Keratinocyte (primary cell): ENCODE measurements at regions not wholly inside any gene's neighbourhood (a gene's known extent, or its start where the extent isn't known, plus 50 kb on each side); places are given as distances from the start of the nearest gene placed in this dataset.

Source experiments
- DNase-seq: peaks from one replicate; pipeline ENCODE4 v3.0.0-alpha.2; 2011; ENCODE audit warnings: low read depth, missing footprints, low spot score
- FAIRE-seq: peaks from 2 replicates; lab custom pipeline; 2011; peaks lifted over from hg19 to GRCh38; lab: Jason Lieb, UNC
- H2AFZ ChIP-seq: 2 replicates; pipeline ENCODE4 v1.6.0; 2012; ENCODE audit warnings: low read length, control low read depth, inconsistent platforms; ENCODE audit not compliant: control insufficient read depth
- H3K27ac ChIP-seq: 2 replicates; pipeline ENCODE4 v1.5.1; 2011; ENCODE audit warnings: low read length; ENCODE audit not compliant: control insufficient read depth, insufficient read depth
- H3K27me3 ChIP-seq: 3 replicates; pipeline ENCODE4 v1.6.0; 2011; ENCODE audit warnings: low read length; ENCODE audit not compliant: control insufficient read depth, insufficient read depth; ENCODE audit errors: extremely low read depth
- H3K36me3 ChIP-seq, 2 experiments: 2 replicates in 1 of 2; 3 replicates in 1 of 2; pipeline ENCODE4 v1.5.1; 2011; ENCODE audit warnings: low read length in 2 of 2, mild to moderate bottlenecking in 1 of 2; ENCODE audit not compliant: control insufficient read depth in 2 of 2, insufficient read depth in 2 of 2; ENCODE audit errors: extremely low read depth in 1 of 2
- H3K4me1 ChIP-seq: 3 replicates; pipeline ENCODE4 v1.5.1; 2011; ENCODE audit warnings: low read length; ENCODE audit not compliant: control insufficient read depth, insufficient read depth; ENCODE audit errors: extremely low read depth
- H3K4me2 ChIP-seq: 3 replicates; pipeline ENCODE4 v1.6.0; 2011; ENCODE audit warnings: low read depth, low read length; ENCODE audit not compliant: control insufficient read depth, insufficient read depth; ENCODE audit errors: extremely low read depth
- H3K4me3 ChIP-seq, 3 experiments: fragments of 200-600 bp in 1 of 3; sonication (generic) in 1 of 3; 2 replicates in 2 of 3; 3 replicates in 1 of 3; pipeline ENCODE4 v1.5.1; 2011 to 2016; ENCODE audit warnings: low read length in 3 of 3, mild to moderate bottlenecking in 3 of 3, control low read depth in 2 of 3, inconsistent platforms in 1 of 3, low read depth in 1 of 3, mixed read lengths in 1 of 3, mixed run types in 1 of 3, moderate library complexity in 1 of 3; ENCODE audit not compliant: control insufficient read depth in 2 of 3, insufficient read depth in 2 of 3; ENCODE audit errors: extremely low read depth in 1 of 3
- H3K79me2 ChIP-seq: 2 replicates; pipeline ENCODE4 v1.6.0; 2012; ENCODE audit warnings: low read length; ENCODE audit not compliant: control insufficient read depth, insufficient read depth
- H3K9ac ChIP-seq: 3 replicates; pipeline ENCODE4 v1.6.0; 2011; ENCODE audit warnings: low read length; ENCODE audit not compliant: control insufficient read depth, insufficient read depth; ENCODE audit errors: extremely low read depth
- H3K9me1 ChIP-seq: 3 replicates; pipeline ENCODE4 v1.6.0; 2011; ENCODE audit warnings: low read length; ENCODE audit not compliant: control insufficient read depth, insufficient read depth; ENCODE audit errors: extremely low read depth
- H3K9me3 ChIP-seq: 2 replicates; pipeline ENCODE4 v1.5.1; 2012; ENCODE audit warnings: low read depth, low read length; ENCODE audit not compliant: control insufficient read depth
- H4K20me1 ChIP-seq: 3 replicates; pipeline ENCODE4 v1.6.0; 2011; ENCODE audit warnings: low read length; ENCODE audit not compliant: control insufficient read depth, insufficient read depth; ENCODE audit errors: extremely low read depth
- CTCF ChIP-seq, 3 experiments: IDR thresholded peaks in 1 of 3; conservative IDR thresholded peaks in 1 of 3; optimal IDR thresholded peaks in 1 of 3; 2 replicates in 2 of 3; 3 replicates in 1 of 3; pipeline versions ENCODE3 to v1.5.1; 2011; ENCODE audit warnings: low read length in 3 of 3, mild to moderate bottlenecking in 3 of 3, moderate library complexity in 2 of 3, control low read depth in 1 of 3, inconsistent platforms in 1 of 3; ENCODE audit not compliant: insufficient read depth in 2 of 3; ENCODE audit errors: extremely low read depth in 1 of 3
- EZH2 ChIP-seq: IDR thresholded peaks from one replicate; pipeline ENCODE4 v1.6.1; 2012; ENCODE audit warnings: inconsistent platforms, mild to moderate bottlenecking, low read length, moderate library complexity
- dilution Hi-C: fragments of 300-500 bp; cut with MboI; formaldehyde crosslinking; loops from one replicate; pipeline ENCODE4 v1.7.0; 2020; ENCODE audit warnings: low sequenced_read_pairs; ENCODE audit not compliant: extremely low pct_ligation_motif_present

- H3K79me2 ChIP-seq: no peaks in the 10 kb centered on the region
- no peak overlapping the region for H3K27ac ChIP-seq
- dilution Hi-C loops: no loop called here
- FAIRE-seq (no peak), DNase-seq (no peak)
- no peak overlapping the region for H3K4me2 ChIP-seq
- H3K4me3 ChIP-seq: no peak overlapping the region
- H4K20me1 ChIP-seq: no peaks in the 10 kb centered on the region
- no peaks in the 10 kb centered on the region for H3K27me3 ChIP-seq
- no peaks in the 10 kb centered on the region for H3K4me1 ChIP-seq
- H3K9ac ChIP-seq: no peak overlapping the region
- no peak for TF ChIP-seq EZH2
- TF ChIP-seq CTCF (optimal IDR thresholded peaks at IDR 0.05 in 1 of 3, IDR thresholded peaks at IDR 0.05 in 1 of 3, conservative IDR thresholded peaks at IDR 0.05 in 1 of 3; ENCODE audit: extremely low read depth in 1 of 3, insufficient read depth in 2 of 3, low read length in 3 of 3): no peak
- H3K36me3 ChIP-seq: no peaks in the 10 kb centered on the region
- H3K9me3 ChIP-seq: no peaks in the 10 kb centered on the region
- no peaks in the 10 kb centered on the region for H3K9me1 ChIP-seq
- H2AFZ ChIP-seq: no peak overlapping the region
These were observed 807.4 kb upstream of the POU3F3 start for GRCh38 chr2:104046466-104046865.

- Histone ChIP-seq H3K9ac (no peak overlapping the region), H3K27me3 (no peaks in the 10 kb centered on the region)
- dilution Hi-C loops: no loop called here
These were observed 806.4 kb upstream of the POU3F3 start for GRCh38 chr2:104047516-104047915.

More at GRCh38 chr2:104047516-104047915, 806.4 kb upstream of the POU3F3 start:
- H3K4me2 ChIP-seq: no peak overlapping the region
- DNase-seq (no peak), FAIRE-seq (no peak)
- H3K9me1 ChIP-seq: no peaks in the 10 kb centered on the region
- H3K9me3 ChIP-seq: no peaks in the 10 kb centered on the region
- no peak overlapping the region for H2AFZ ChIP-seq
- no peaks in the 10 kb centered on the region for H3K36me3 ChIP-seq
- no peaks in the 10 kb centered on the region for H4K20me1 ChIP-seq
- no peak overlapping the region for H3K4me3 ChIP-seq
- H3K27ac ChIP-seq: no peak overlapping the region
- H3K79me2 ChIP-seq: no peaks in the 10 kb centered on the region
- no peak for TF ChIP-seq CTCF (optimal IDR thresholded peaks at IDR 0.05 in 1 of 3, IDR thresholded peaks at IDR 0.05 in 1 of 3, conservative IDR thresholded peaks at IDR 0.05 in 1 of 3; ENCODE audit: extremely low read depth in 1 of 3, insufficient read depth in 2 of 3, low read length in 3 of 3)
- TF ChIP-seq EZH2: no peak
- H3K4me1 ChIP-seq: no peaks in the 10 kb centered on the region
